SK-N-SH (cell line): ENCODE measurements at regions not wholly inside any gene's neighbourhood (a gene's known extent, or its start where the extent isn't known, plus 50 kb on each side); places are given as distances from the start of the nearest gene placed in this dataset.

Experiments used
- NFIC ChIP-seq: IDR thresholded peaks from 2 replicates; pipeline ENCODE4 v1.4.0; 2012; ENCODE audit warnings: borderline replicate concordance
- TF ChIP-seq, protein P1 (sequence below): fragments of 200-600 bp; sonication (generic); IDR thresholded peaks from 2 replicates; pipeline ENCODE4 v1.6.1; 2017; ENCODE audit warnings: antibody characterized with exemption, mild to moderate bottlenecking, moderate library complexity

- TF ChIP-seq, protein P1, sequence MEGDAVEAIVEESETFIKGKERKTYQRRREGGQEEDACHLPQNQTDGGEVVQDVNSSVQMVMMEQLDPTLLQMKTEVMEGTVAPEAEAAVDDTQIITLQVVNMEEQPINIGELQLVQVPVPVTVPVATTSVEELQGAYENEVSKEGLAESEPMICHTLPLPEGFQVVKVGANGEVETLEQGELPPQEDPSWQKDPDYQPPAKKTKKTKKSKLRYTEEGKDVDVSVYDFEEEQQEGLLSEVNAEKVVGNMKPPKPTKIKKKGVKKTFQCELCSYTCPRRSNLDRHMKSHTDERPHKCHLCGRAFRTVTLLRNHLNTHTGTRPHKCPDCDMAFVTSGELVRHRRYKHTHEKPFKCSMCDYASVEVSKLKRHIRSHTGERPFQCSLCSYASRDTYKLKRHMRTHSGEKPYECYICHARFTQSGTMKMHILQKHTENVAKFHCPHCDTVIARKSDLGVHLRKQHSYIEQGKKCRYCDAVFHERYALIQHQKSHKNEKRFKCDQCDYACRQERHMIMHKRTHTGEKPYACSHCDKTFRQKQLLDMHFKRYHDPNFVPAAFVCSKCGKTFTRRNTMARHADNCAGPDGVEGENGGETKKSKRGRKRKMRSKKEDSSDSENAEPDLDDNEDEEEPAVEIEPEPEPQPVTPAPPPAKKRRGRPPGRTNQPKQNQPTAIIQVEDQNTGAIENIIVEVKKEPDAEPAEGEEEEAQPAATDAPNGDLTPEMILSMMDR, result no peak
- no peak for TF ChIP-seq NFIC
Observed at GRCh38 chr18:77557046-77557587, 307.5 kb downstream of the GALR1 start.
